ENCODE measurements at regions not wholly inside any gene's neighbourhood (a gene's known extent, or its start where the extent isn't known, plus 50 kb on each side); places are given as distances from the start of the nearest gene placed in this dataset.
"Not testable (repeated sequence)": the region's sequence is repeated elsewhere in the genome, so short reads cannot be mapped to it uniquely, and the experiment has no call there.

DNA sequence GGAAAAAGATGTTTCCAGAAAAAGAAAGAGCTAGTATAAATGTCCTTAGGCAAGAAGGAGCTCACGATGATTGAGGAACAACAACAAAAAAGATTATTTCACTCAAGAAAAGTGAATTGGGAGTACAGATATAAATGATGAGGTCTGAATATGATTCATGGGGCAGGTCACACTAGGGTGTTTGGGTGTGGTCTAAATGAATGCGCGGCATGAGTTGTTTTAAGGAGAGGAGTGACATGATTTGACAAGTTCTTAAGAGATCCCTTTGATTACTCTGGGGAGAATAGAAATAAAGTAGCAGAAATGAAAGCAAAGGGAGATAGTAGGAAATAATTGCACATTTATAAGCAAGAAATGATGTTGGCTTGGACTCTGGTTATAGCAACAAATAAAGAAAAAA lies 59.3 kb downstream of the NUTM2D start:
- not testable (repeated sequence) for DNase-seq (ENCODE audit: low read depth); H3K4me3 ChIP-seq (ENCODE audit: low read depth, low read length)

DNA sequence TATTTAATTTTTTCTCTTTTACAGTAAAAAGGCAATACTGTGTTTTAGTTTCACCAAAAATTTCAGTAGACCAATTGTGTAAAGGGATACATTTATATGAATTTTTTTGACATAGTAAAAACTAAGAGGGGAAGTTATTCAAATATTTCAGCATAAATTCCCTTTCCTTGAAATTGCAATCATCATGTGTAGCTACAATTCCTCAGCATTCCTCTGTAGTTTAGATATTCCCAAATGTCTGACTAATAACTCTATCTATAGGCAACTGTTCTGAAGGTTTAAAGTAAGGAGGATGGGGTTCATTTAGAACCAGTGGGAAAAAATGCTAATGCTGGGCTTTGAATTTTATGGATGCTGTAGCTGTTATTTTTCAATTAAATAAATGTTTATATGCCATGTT lies 65.1 kb downstream of the NUTM2D start:
- not testable (repeated sequence) for DNase-seq (ENCODE audit: low read depth); H3K4me3 ChIP-seq (ENCODE audit: low read depth, low read length)

DNA sequence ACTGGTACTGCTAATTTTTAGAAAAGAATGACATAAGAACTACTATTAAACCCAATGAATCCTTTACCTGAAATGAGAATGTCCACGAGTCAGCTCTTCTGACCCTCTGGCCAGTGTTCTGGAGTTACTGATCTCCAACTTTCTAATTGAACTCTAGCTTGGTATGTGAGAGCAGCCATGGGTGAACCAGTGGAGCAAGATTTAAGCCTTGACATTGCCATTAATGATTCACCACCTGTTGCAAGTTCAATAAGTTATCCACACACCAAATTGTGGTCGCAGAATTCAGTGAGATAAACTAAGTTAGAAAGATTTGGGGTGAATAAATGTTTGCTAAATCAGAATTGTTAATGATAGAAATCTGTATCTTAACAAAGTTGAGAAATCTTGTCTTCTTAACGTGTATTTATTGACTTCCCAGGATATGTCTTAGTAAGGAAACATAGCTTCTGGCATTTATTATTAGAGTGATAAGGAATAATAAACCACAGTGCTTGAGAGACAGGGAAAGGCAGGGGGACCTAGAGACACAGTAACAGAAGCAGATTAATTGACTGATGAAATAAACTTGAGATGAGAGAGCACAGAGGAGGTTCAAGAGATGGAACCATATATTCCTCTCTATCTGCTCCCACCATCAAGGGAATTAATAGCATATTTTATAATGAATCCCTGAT lies 67.3 kb downstream of the NUTM2D start:
- not testable (repeated sequence) for H3K4me3 ChIP-seq (ENCODE audit: low read depth, low read length)
- DNase-seq (ENCODE audit: low read depth) = peak; percentile 7

DNA sequence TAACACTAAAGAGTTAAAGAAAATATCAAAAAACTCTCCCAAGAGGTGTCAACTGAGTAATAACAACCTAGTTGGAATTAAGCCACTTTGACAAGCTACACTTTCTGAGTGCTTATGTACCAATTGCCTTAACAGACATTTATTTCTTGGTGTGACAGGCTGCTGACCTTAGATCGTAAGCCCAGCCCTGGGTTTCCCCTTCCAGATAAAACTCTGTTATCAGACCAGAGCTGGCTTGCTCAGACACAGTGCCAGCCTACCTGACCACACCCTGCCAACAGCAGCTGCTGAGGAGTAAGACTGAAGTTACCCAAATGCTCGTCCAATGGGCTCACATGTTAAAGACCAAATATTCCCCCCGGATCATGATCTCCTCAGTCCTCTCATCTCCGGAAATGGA lies 70.9 kb upstream of the MINPP1 start:
- DNase-seq (ENCODE audit: low read depth); H3K4me3 ChIP-seq (ENCODE audit: low read depth, low read length): not testable (repeated sequence)

DNA sequence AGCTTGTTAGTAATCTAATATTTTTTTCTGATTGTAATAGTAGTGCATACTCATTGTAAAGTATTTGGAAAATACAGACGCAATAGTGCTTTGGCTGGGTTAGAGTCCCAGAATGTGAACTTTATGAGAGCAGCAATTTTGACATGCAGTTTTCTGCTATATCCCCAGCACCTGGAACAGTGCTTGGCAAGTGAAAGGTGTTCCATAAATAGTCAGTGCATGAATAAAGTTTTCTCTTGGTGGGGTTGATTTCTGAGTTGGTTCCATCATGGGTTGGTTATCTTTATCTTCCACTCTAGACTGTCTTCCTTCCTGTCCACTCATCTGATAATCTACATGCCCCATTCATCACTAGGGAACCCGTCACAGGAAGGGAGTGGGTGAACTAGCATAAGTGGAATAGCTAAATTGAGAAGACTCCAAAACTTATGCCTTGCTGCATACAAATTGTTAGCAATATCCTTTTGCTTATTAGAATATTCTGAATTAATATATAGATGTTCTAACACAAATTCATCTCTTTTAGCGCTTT lies 69.3 kb upstream of the MINPP1 start:
- DNase-seq (ENCODE audit: low read depth) = not testable (repeated sequence)

DNA sequence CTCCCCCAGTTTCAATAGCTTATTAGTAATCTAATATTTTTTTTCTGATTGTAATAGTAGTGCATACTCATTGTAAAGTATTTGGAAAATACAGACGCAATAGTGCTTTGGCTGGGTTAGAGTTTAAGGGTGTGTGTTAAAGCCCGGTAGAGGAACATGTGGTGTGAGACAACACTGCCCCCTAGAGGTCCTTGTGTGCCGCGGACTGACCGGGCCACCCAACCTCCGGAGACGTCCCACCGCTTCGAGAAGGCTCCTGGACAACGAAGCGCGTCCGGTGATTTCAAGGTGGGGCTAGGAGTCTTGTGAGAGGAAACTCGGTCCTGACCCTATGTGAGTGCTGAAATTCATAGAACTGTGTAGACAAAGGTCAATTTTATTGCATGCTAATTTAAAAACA lies 68.6 kb upstream of the MINPP1 start:
- DNase-seq (ENCODE audit: low read depth); H3K4me3 ChIP-seq (ENCODE audit: low read depth, low read length): not testable (repeated sequence)
- TF ChIP-seq, protein P1, sequence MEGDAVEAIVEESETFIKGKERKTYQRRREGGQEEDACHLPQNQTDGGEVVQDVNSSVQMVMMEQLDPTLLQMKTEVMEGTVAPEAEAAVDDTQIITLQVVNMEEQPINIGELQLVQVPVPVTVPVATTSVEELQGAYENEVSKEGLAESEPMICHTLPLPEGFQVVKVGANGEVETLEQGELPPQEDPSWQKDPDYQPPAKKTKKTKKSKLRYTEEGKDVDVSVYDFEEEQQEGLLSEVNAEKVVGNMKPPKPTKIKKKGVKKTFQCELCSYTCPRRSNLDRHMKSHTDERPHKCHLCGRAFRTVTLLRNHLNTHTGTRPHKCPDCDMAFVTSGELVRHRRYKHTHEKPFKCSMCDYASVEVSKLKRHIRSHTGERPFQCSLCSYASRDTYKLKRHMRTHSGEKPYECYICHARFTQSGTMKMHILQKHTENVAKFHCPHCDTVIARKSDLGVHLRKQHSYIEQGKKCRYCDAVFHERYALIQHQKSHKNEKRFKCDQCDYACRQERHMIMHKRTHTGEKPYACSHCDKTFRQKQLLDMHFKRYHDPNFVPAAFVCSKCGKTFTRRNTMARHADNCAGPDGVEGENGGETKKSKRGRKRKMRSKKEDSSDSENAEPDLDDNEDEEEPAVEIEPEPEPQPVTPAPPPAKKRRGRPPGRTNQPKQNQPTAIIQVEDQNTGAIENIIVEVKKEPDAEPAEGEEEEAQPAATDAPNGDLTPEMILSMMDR (conservative IDR thresholded peaks at IDR 0.05; ENCODE audit: low read depth, low read length) = peak; percentile 10

More for the DNA sequence above, 69.3 kb upstream of the MINPP1 start:
- H3K4me3 ChIP-seq (ENCODE audit: low read depth, low read length) = not testable (repeated sequence)

DNA sequence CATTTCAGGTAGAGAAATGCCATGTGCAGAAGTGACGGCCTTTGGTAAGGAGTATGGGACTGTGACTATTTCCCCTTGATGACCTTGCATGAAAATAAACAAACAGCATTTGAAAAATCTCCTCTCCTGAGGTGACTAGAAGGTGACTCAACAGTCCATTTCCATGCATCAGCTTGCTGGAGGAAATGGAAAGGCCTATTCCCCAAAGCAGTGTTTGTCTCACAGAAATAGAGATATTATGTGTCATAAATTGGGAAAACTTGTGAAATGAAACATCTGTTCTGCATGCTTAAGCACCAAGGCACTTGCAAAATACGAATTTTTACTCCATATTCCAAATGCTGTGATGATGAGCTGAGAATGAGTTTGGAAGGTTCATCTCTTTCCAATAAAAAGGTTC lies 67.2 kb upstream of the MINPP1 start:
- H3K4me3 ChIP-seq (ENCODE audit: low read depth, low read length); DNase-seq (ENCODE audit: low read depth): not testable (repeated sequence)
